CD4-positive, alpha-beta T cell treated with Interleukin-4 for 4 hours (primary cell): ENCODE measurements at regions not wholly inside any gene's neighbourhood (a gene's known extent, or its start where the extent isn't known, plus 50 kb on each side); places are given as distances from the start of the nearest gene placed in this dataset.
"Not testable (repeated sequence)": the region's sequence is repeated elsewhere in the genome, so short reads cannot be mapped to it uniquely, and the experiment has no call there.

Experiments used
- DNase-seq: peaks from one replicate; pipeline ENCODE4 v3.0.0-alpha.2; 2020

GRCh38 chr3:106962993-106963392 lies 414.2 kb upstream of the CCDC54 start:
- DNase-seq: no peak

GRCh38 chr3:106963442-106963841 lies 413.8 kb upstream of the CCDC54 start:
- DNase-seq: no peak

- no peak for DNase-seq
These were observed 411.9 kb upstream of the CCDC54 start for GRCh38 chr3:106965307-106965706.

GRCh38 chr3:106969596-106969995 lies 407.6 kb upstream of the CCDC54 start:
- no peak for DNase-seq

GRCh38 chr3:106981392-106981791 lies 395.8 kb upstream of the CCDC54 start:
- no peak for DNase-seq

GRCh38 chr3:106985721-106986120 lies 391.5 kb upstream of the CCDC54 start:
- no peak for DNase-seq

GRCh38 chr3:106998841-106999682 lies 378.2 kb upstream of the CCDC54 start:
- not testable (repeated sequence) for DNase-seq

GRCh38 chr3:107001635-107002034 lies 375.6 kb upstream of the CCDC54 start:
- DNase-seq: no peak

GRCh38 chr3:107005352-107005751 lies 371.9 kb upstream of the CCDC54 start:
- DNase-seq: not testable (repeated sequence)

- DNase-seq: no peak
These were observed 369.0 kb upstream of the CCDC54 start for GRCh38 chr3:107008213-107008612.

- no peak for DNase-seq
These were observed 363.6 kb upstream of the CCDC54 start for GRCh38 chr3:107013641-107014040.

GRCh38 chr3:107024551-107025026 lies 352.6 kb upstream of the CCDC54 start:
- DNase-seq: no peak

- DNase-seq: no peak
These were observed 351.3 kb upstream of the CCDC54 start for GRCh38 chr3:107025961-107026360.

- no peak for DNase-seq
These were observed 349.2 kb upstream of the CCDC54 start for GRCh38 chr3:107028086-107028485.

- no peak for DNase-seq
These were observed 348.6 kb upstream of the CCDC54 start for GRCh38 chr3:107028626-107029025.

GRCh38 chr3:107032111-107032510 lies 345.1 kb upstream of the CCDC54 start:
- DNase-seq: no peak

- no peak for DNase-seq
These were observed 343.1 kb upstream of the CCDC54 start for GRCh38 chr3:107034142-107034541.

GRCh38 chr3:107035176-107035575 lies 342.1 kb upstream of the CCDC54 start:
- DNase-seq: no peak

GRCh38 chr3:107044677-107045076 lies 332.6 kb upstream of the CCDC54 start:
- DNase-seq: no peak

- no peak for DNase-seq
These were observed 331.4 kb upstream of the CCDC54 start for GRCh38 chr3:107045791-107046190.

GRCh38 chr3:107055181-107055942 lies 321.9 kb upstream of the CCDC54 start:
- DNase-seq: no peak

GRCh38 chr3:107061466-107061865 lies 315.8 kb upstream of the CCDC54 start:
- no peak for DNase-seq

GRCh38 chr3:107062310-107062709 lies 314.9 kb upstream of the CCDC54 start:
- DNase-seq: no peak

GRCh38 chr3:107062787-107063186 lies 314.5 kb upstream of the CCDC54 start:
- no peak for DNase-seq
